ENCODE measurements at regions not wholly inside any gene's neighbourhood (a gene's known extent, or its start where the extent isn't known, plus 50 kb on each side); places are given as distances from the start of the nearest gene placed in this dataset.
"Not testable (repeated sequence)": the region's sequence is repeated elsewhere in the genome, so short reads cannot be mapped to it uniquely, and the experiment has no call there.

GRCh38 chr6:134819863-134820800 lies 129.8 kb downstream of the ALDH8A1 start:
- Histone ChIP-seq H3K36me3 (ENCODE audit: control insufficient read depth, insufficient read depth, low read length) (no peaks in the 10 kb centered on the region), H3K9ac (ENCODE audit: low read length) (no peak overlapping the region), H3K4me1 (ENCODE audit: control insufficient read depth, insufficient read depth, low read length) (no peaks in the 10 kb centered on the region), H3K9me3 (ENCODE audit: control insufficient read depth, low read length) (no peaks in the 10 kb centered on the region), H3K4me3 (ENCODE audit: low read length) (no peak overlapping the region), H3K27me3 (ENCODE audit: control insufficient read depth, insufficient read depth, low read length) (no peaks in the 10 kb centered on the region)

- Histone ChIP-seq H3K9ac (ENCODE audit: low read length) (no peak overlapping the region), H3K9me3 (ENCODE audit: control insufficient read depth, low read length) (no peaks in the 10 kb centered on the region), H3K4me1 (ENCODE audit: control insufficient read depth, insufficient read depth, low read length) (no peaks in the 10 kb centered on the region), H3K4me3 (ENCODE audit: low read length) (no peak overlapping the region), H3K36me3 (ENCODE audit: control insufficient read depth, insufficient read depth, low read length) (no peaks in the 10 kb centered on the region), H3K27me3 (ENCODE audit: control insufficient read depth, insufficient read depth, low read length) (no peaks in the 10 kb centered on the region)
Observed at GRCh38 chr6:134819236-134819635, 130.7 kb downstream of the ALDH8A1 start.

- Histone ChIP-seq H3K36me3 (ENCODE audit: control insufficient read depth, insufficient read depth, low read length) (no peaks in the 10 kb centered on the region), H3K9ac (ENCODE audit: low read length) (no peak overlapping the region), H3K27me3 (ENCODE audit: control insufficient read depth, insufficient read depth, low read length) (no peaks in the 10 kb centered on the region), H3K4me3 (ENCODE audit: low read length) (no peak overlapping the region), H3K9me3 (ENCODE audit: control insufficient read depth, low read length) (no peaks in the 10 kb centered on the region), H3K4me1 (ENCODE audit: control insufficient read depth, insufficient read depth, low read length) (no peaks in the 10 kb centered on the region)
Observed at GRCh38 chr6:134817448-134817847, 132.5 kb downstream of the ALDH8A1 start.

- Histone ChIP-seq H3K36me3 (ENCODE audit: control insufficient read depth, insufficient read depth, low read length) (no peaks in the 10 kb centered on the region), H3K27me3 (ENCODE audit: control insufficient read depth, insufficient read depth, low read length) (no peaks in the 10 kb centered on the region), H3K9me3 (ENCODE audit: control insufficient read depth, low read length) (no peaks in the 10 kb centered on the region), H3K9ac (ENCODE audit: low read length) (no peak overlapping the region), H3K4me1 (ENCODE audit: control insufficient read depth, insufficient read depth, low read length) (no peaks in the 10 kb centered on the region), H3K4me3 (ENCODE audit: low read length) (no peak overlapping the region)
Observed at GRCh38 chr6:134816780-134817179, 133.1 kb downstream of the ALDH8A1 start.

- H3K4me3 ChIP-seq (ENCODE audit: low read length) = no peak overlapping the region
- no peak overlapping the region for H3K9ac ChIP-seq (ENCODE audit: low read length)
- no peaks in the 10 kb centered on the region for H3K9me3 ChIP-seq (ENCODE audit: control insufficient read depth, low read length)
- H3K36me3 ChIP-seq (ENCODE audit: control insufficient read depth, insufficient read depth, low read length) = no peaks in the 10 kb centered on the region
- no peaks in the 10 kb centered on the region for H3K4me1 ChIP-seq (ENCODE audit: control insufficient read depth, insufficient read depth, low read length)
- no peaks in the 10 kb centered on the region for H3K27me3 ChIP-seq (ENCODE audit: control insufficient read depth, insufficient read depth, low read length)
Observed at GRCh38 chr6:134816300-134816699, 133.6 kb downstream of the ALDH8A1 start.

- H3K9me3 ChIP-seq (ENCODE audit: control insufficient read depth, low read length) = no peaks in the 10 kb centered on the region
- H3K27me3 ChIP-seq (ENCODE audit: control insufficient read depth, insufficient read depth, low read length) = no peaks in the 10 kb centered on the region
- no peak overlapping the region for H3K9ac ChIP-seq (ENCODE audit: low read length)
- H3K4me1 ChIP-seq (ENCODE audit: control insufficient read depth, insufficient read depth, low read length) = no peaks in the 10 kb centered on the region
- no peaks in the 10 kb centered on the region for H3K36me3 ChIP-seq (ENCODE audit: control insufficient read depth, insufficient read depth, low read length)
- no peak overlapping the region for H3K4me3 ChIP-seq (ENCODE audit: low read length)
Observed at GRCh38 chr6:134814076-134814695, 135.7 kb downstream of the ALDH8A1 start.

- no peaks in the 10 kb centered on the region for H3K4me1 ChIP-seq (ENCODE audit: control insufficient read depth, insufficient read depth, low read length)
- no peak overlapping the region for H3K9ac ChIP-seq (ENCODE audit: low read length)
- H3K9me3 ChIP-seq (ENCODE audit: control insufficient read depth, low read length) = no peaks in the 10 kb centered on the region
- H3K4me3 ChIP-seq (ENCODE audit: low read length) = no peak overlapping the region
- no peaks in the 10 kb centered on the region for H3K36me3 ChIP-seq (ENCODE audit: control insufficient read depth, insufficient read depth, low read length)
- H3K27me3 ChIP-seq (ENCODE audit: control insufficient read depth, insufficient read depth, low read length) = no peaks in the 10 kb centered on the region
Observed at GRCh38 chr6:134813146-134813545, 136.8 kb downstream of the ALDH8A1 start.

GRCh38 chr6:134810402-134810801 lies 139.5 kb downstream of the ALDH8A1 start:
- no peaks in the 10 kb centered on the region for H3K36me3 ChIP-seq (ENCODE audit: control insufficient read depth, insufficient read depth, low read length)
- H3K9ac ChIP-seq (ENCODE audit: low read length) = no peak overlapping the region
- no peak overlapping the region for H3K4me3 ChIP-seq (ENCODE audit: low read length)
- H3K9me3 ChIP-seq (ENCODE audit: control insufficient read depth, low read length) = no peaks in the 10 kb centered on the region
- H3K27me3 ChIP-seq (ENCODE audit: control insufficient read depth, insufficient read depth, low read length) = peaks cover 2% of the 10 kb centered on the region
- H3K4me1 ChIP-seq (ENCODE audit: control insufficient read depth, insufficient read depth, low read length) = no peaks in the 10 kb centered on the region

- Histone ChIP-seq H3K9me3 (ENCODE audit: control insufficient read depth, low read length) (no peaks in the 10 kb centered on the region), H3K4me3 (ENCODE audit: low read length) (no peak overlapping the region), H3K27me3 (ENCODE audit: control insufficient read depth, insufficient read depth, low read length) (peaks cover 7% of the 10 kb centered on the region), H3K4me1 (ENCODE audit: control insufficient read depth, insufficient read depth, low read length) (no peaks in the 10 kb centered on the region), H3K36me3 (ENCODE audit: control insufficient read depth, insufficient read depth, low read length) (no peaks in the 10 kb centered on the region), H3K9ac (ENCODE audit: low read length) (no peak overlapping the region)
Observed at GRCh38 chr6:134809130-134809529, 140.8 kb downstream of the ALDH8A1 start.

- no peak overlapping the region for H3K4me3 ChIP-seq (ENCODE audit: low read length)
- H3K36me3 ChIP-seq (ENCODE audit: control insufficient read depth, insufficient read depth, low read length) = no peaks in the 10 kb centered on the region
- H3K27me3 ChIP-seq (ENCODE audit: control insufficient read depth, insufficient read depth, low read length) = peaks cover 20% of the 10 kb centered on the region
- no peak overlapping the region for H3K9ac ChIP-seq (ENCODE audit: low read length)
- no peaks in the 10 kb centered on the region for H3K9me3 ChIP-seq (ENCODE audit: control insufficient read depth, low read length)
- H3K4me1 ChIP-seq (ENCODE audit: control insufficient read depth, insufficient read depth, low read length) = no peaks in the 10 kb centered on the region
Observed at GRCh38 chr6:134806180-134806798, 143.6 kb downstream of the ALDH8A1 start.

- no peaks in the 10 kb centered on the region for H3K36me3 ChIP-seq (ENCODE audit: control insufficient read depth, insufficient read depth, low read length)
- H3K27me3 ChIP-seq (ENCODE audit: control insufficient read depth, insufficient read depth, low read length) = peaks cover 21% of the 10 kb centered on the region
- no peak overlapping the region for H3K4me3 ChIP-seq (ENCODE audit: low read length)
- no peaks in the 10 kb centered on the region for H3K9me3 ChIP-seq (ENCODE audit: control insufficient read depth, low read length)
- H3K4me1 ChIP-seq (ENCODE audit: control insufficient read depth, insufficient read depth, low read length) = no peaks in the 10 kb centered on the region
- no peak overlapping the region for H3K9ac ChIP-seq (ENCODE audit: low read length)
Observed at GRCh38 chr6:134805168-134805567, 144.7 kb downstream of the ALDH8A1 start.

GRCh38 chr6:134804311-134804710 lies 145.6 kb downstream of the ALDH8A1 start:
- H3K4me1 ChIP-seq (ENCODE audit: control insufficient read depth, insufficient read depth, low read length); H3K9me3 ChIP-seq (ENCODE audit: control insufficient read depth, low read length); H3K9ac ChIP-seq (ENCODE audit: low read length); H3K36me3 ChIP-seq (ENCODE audit: control insufficient read depth, insufficient read depth, low read length); H3K4me3 ChIP-seq (ENCODE audit: low read length): not testable (repeated sequence)
- H3K27me3 ChIP-seq (ENCODE audit: control insufficient read depth, insufficient read depth, low read length) = peaks cover 21% of the 10 kb centered on the region
